NCI-H82 treated with DMSO at 0.1 percent for 48 hours (cell line): ENCODE measurements at regions not wholly inside any gene's neighbourhood (a gene's known extent, or its start where the extent isn't known, plus 50 kb on each side); places are given as distances from the start of the nearest gene placed in this dataset.

Source experiments
- DNase-seq: peaks from one replicate; lab custom pipeline; 2025; ENCODE audit not compliant: unreplicated experiment; lab: John Stamatoyannopoulos, UW

DNA sequence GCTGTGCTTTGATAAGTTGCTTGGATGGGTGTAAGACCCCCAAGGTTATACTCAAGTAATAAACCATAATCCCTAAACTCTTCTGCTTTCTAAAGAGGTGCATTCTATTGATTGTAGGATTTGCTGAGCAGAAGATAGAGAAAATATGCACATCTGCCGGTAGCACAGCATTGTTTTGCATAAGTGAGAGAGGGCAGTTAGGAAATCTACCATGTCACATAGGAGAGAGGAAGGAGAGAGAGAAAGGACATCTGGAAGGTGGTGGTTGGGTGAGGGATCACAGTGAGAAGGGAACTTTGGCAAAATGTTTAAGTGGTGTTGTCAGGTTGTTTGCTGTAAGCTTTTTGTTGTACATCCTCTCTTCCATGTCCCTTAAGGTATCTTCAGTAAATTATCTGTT is 73.6 kb upstream of the BDNF start:
- no peak for DNase-seq

GRCh38 chr11:27771516-27771915 is 71.3 kb upstream of the BDNF start:
- DNase-seq = no peak

DNA sequence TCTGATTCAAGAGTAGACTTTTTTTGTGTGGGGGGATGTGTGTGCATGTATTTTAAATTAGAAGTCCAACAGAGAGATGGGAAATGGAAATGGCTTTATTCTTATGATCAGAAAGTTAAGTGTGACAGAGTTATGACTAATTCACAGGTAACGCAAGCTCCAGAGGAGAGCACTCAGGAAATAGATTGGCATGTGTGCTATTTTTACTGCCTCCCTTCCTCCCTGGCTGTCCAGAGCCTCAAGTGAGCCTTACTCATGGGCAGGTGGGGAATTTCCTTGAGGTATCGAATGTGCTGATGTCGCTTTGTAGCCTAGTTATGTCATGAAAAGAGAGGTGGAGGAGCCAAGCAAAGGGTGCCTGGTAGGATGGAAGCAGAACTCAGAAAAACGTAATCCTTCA is 70.3 kb upstream of the BDNF start:
- no peak for DNase-seq

DNA sequence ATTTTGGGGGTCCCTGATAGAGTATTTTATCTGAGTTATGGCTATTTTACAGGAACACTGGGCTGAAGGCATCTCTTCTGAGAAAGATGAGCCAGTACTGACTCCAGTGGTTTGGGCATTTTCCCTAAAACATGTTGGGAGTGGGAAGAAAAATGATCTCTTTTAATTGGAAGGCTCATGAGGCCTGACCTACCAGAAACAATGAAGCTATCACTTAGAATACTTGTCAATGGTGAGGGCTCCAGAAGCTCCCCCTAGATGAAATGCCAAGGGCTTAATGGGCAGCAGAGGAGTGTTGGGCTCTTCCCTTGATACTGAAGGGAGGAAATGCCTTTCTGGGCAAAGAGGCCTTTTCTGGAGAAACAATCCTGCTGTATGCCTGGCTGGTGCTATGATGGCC is 63.5 kb upstream of the BDNF start:
- DNase-seq = no peak

- DNase-seq = no peak
These were observed 61.1 kb upstream of the BDNF start for GRCh38 chr11:27761356-27761755.

DNA sequence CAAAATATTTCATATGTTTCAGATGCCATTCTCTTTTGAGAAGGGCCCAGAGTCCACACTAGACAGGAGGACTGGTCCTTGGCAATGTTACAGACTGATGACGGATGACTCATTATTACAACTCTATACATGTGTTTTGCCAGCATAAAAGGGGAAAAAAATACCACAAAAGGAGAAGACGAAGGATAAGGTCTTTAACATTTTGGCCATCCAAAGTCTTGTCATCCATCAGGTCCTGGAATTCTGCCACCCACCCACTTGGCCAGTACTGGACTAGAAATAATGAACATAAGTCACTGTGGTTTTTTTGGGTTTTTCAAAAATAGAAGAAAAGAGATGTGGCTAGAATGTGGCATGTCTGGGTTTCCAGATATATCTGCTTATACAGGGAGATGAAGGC is 57.7 kb upstream of the BDNF start:
- DNase-seq = no peak

DNA sequence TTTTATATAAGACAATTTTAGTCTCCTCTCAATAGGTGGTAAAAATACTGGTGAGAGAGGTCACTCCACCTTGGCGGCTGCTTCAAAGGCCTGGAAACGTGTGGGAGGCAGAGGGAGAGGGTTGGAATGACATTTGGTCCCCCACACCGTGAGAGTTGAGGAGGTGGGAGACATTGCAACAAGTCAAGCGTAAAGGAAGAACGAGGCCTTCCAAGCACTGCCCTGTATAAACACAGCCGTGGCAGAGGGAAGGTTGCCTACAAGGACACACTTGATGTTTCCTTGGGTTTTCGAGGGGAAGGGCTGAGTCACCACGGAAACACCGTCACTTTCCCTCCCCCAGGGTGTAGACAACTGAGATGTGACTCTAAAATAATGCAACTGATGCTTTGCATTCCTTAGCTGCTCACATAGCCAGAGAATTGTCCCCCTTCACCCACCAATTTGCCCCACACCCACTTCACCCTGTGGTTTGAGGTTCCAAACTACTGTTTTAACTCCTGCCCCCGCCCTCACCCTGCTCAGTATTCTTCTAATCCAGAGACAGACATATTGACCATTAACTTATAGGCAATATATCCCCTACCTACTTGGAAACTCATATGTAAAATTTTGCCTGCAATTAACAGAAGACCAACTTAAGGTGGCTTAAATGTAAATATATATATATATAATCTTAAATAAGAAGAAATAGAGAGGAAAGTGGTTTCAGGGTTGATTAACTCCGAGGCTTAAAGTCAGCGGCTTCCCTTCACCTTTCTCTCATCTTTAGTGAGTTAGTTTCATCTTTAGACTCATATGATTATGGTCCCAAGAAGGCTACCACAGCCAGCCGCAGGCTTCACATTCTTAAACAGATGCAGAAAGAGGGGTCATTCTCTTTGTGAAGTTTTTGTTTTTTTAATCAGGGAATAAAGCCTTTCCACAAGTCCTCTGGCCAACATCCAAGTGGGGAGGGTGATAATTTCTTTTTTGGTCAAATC is 54.1 kb upstream of the BDNF start:
- no peak for DNase-seq
